Suprapubic skin (tissue), 4 donors: ENCODE measurements at regions not wholly inside any gene's neighbourhood (a gene's known extent, or its start where the extent isn't known, plus 50 kb on each side); places are given as distances from the start of the nearest gene placed in this dataset.

Experiments used
- DNase-seq, 2 donors: peaks; one replicate each; pipeline ENCODE4 v3.0.0-alpha.2; 2019; ENCODE audit warnings: low spot score in 2 of 2
- H3K27ac ChIP-seq: fragments of 200-600 bp; sonication (generic); one replicate; pipeline ENCODE4 v1.5.1; 2019
- H3K27me3 ChIP-seq: fragments of 200-600 bp; sonication (generic); one replicate; pipeline ENCODE4 v1.5.1; 2019
- H3K36me3 ChIP-seq: fragments of 200-600 bp; sonication (generic); one replicate; pipeline ENCODE4 v1.5.1; 2019
- H3K4me1 ChIP-seq: fragments of 200-600 bp; sonication (generic); one replicate; pipeline ENCODE4 v1.5.1; 2019
- H3K4me3 ChIP-seq: fragments of 200-600 bp; sonication (generic); one replicate; pipeline ENCODE4 v1.5.1; 2019; ENCODE audit warnings: mild to moderate bottlenecking
- H3K9me3 ChIP-seq: fragments of 200-600 bp; sonication (generic); one replicate; pipeline ENCODE4 v1.5.1; 2019
- EP300 ChIP-seq: sonication (generic); formaldehyde crosslinking; IDR thresholded peaks from one replicate; pipeline ENCODE4 v1.6.1; 2017; ENCODE audit warnings: antibody characterized with exemption
- POLR2A ChIP-seq, 2 donors: fragments of 450-650 bp; IDR thresholded peaks; one replicate each; pipeline ENCODE4 v1.6.1; 2017; ENCODE audit warnings: antibody characterized with exemption in 2 of 2, mild to moderate bottlenecking in 2 of 2, moderate library complexity in 2 of 2
- POLR2AphosphoS5 ChIP-seq, 3 donors: sonication (generic); formaldehyde crosslinking; IDR thresholded peaks; one replicate each; pipeline ENCODE4 v1.6.1; 2017; ENCODE audit warnings: antibody characterized with exemption in 3 of 3
- WGBS: methylation state at CpG from one replicate; pipeline ENCODE4 v1.1.5; 2018; 5-methylcytosine and 5-hydroxymethylcytosine counted together
- TF ChIP-seq, protein P1 (sequence below), 2 donors: fragments of 200-600 bp in 1 of 2; fragments of 450-650 bp in 1 of 2; sonication (generic) in 1 of 2; IDR thresholded peaks; one replicate each; pipeline ENCODE4 v1.5.1; 2016 to 2019; ENCODE audit warnings: antibody characterized with exemption in 2 of 2, mild to moderate bottlenecking in 1 of 2, moderate library complexity in 1 of 2

DNA sequence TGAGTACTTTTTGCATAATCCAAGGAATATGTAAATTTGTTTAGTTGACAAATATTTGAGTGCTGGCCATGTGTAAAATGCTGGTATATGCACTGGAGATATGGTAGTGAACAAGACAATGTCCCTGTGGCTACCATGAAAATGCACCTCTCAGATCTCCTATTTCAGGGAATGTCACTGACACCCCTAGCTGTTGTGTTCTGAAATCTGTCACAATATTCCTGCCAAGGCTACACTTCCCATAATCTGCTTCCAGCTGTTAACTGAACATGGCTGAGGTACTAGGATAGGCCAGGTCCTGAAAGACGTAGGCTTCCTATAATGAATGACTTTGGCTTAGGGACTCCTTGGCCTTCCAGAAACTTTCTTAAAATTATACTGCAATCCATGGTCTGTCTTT is 197.8 kb downstream of the ZNF648 start:
- TF ChIP-seq POLR2A (IDR thresholded peaks at IDR 0.05) = no peak
- no peak for DNase-seq
- no peaks in the 10 kb centered on the region for H3K27me3 ChIP-seq
- WGBS = 73% methylated on average over 1 of the region's 1 CpG
- no peaks in the 10 kb centered on the region for H3K9me3 ChIP-seq
- H3K36me3 ChIP-seq = no peaks in the 10 kb centered on the region
- H3K27ac ChIP-seq = no peak overlapping the region
- H3K4me3 ChIP-seq = no peak overlapping the region
- no peaks in the 10 kb centered on the region for H3K4me1 ChIP-seq

DNA sequence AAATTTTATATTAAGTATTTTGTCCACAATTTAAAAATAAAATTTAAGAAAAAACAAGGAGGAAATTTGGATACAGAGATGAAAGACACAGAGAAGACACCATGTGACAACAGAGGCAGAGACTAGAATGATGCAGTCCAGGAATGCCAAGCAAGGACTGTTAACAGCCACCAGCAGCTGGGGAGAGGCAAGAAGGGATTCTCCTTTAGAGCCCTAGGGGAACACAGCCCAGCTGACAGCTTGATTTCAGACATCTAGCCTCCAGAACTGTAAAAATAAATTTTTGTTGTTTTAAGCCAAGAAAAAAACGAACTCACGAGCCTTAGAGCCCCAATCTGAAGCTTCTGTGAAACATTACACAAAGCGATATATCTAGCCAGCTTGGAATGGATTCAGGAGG is 198.5 kb downstream of the ZNF648 start:
- Histone ChIP-seq H3K4me3 (no peak overlapping the region), H3K9me3 (no peaks in the 10 kb centered on the region), H3K27me3 (no peaks in the 10 kb centered on the region), H3K27ac (no peak overlapping the region), H3K36me3 (no peaks in the 10 kb centered on the region), H3K4me1 (no peaks in the 10 kb centered on the region)
- TF ChIP-seq, protein P1, sequence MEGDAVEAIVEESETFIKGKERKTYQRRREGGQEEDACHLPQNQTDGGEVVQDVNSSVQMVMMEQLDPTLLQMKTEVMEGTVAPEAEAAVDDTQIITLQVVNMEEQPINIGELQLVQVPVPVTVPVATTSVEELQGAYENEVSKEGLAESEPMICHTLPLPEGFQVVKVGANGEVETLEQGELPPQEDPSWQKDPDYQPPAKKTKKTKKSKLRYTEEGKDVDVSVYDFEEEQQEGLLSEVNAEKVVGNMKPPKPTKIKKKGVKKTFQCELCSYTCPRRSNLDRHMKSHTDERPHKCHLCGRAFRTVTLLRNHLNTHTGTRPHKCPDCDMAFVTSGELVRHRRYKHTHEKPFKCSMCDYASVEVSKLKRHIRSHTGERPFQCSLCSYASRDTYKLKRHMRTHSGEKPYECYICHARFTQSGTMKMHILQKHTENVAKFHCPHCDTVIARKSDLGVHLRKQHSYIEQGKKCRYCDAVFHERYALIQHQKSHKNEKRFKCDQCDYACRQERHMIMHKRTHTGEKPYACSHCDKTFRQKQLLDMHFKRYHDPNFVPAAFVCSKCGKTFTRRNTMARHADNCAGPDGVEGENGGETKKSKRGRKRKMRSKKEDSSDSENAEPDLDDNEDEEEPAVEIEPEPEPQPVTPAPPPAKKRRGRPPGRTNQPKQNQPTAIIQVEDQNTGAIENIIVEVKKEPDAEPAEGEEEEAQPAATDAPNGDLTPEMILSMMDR (IDR thresholded peaks at IDR 0.05) = no peak
- TF ChIP-seq POLR2A (IDR thresholded peaks at IDR 0.05) (no peak), EP300 (no peak), POLR2AphosphoS5 (IDR thresholded peaks at IDR 0.05) (no peak)
- 53% methylated on average over 3 of the region's 3 CpGs for WGBS
- no peak for DNase-seq

DNA sequence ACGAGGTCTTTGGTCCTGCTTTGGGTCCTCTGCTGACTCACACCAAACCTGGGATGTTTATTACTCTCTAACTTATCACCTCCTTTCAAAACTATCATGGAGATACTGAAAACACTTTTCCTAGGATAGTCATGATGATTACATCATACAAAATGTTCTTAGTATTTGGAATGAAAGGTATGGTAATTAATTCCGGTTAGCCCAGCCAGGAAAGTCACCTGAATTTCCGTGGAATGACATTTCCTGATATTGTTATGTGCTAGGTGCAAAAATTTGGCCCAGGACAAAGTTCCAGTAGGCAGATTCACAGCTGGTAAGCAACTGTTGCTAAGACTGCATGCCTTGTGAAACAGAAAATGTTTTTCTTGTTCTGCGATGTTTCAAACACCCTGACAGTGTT is 203.4 kb downstream of the ZNF648 start:
- 49% methylated on average over 4 of the region's 4 CpGs for WGBS
- Histone ChIP-seq H3K4me3 (no peak overlapping the region), H3K36me3 (no peaks in the 10 kb centered on the region), H3K27me3 (no peaks in the 10 kb centered on the region), H3K4me1 (no peaks in the 10 kb centered on the region), H3K27ac (no peak overlapping the region), H3K9me3 (no peaks in the 10 kb centered on the region)
- no peak for DNase-seq
- TF ChIP-seq EP300 (no peak), POLR2AphosphoS5 (IDR thresholded peaks at IDR 0.05) (no peak), POLR2A (IDR thresholded peaks at IDR 0.05) (no peak)
- TF ChIP-seq, protein P1 (IDR thresholded peaks at IDR 0.05) = no peak
